Glutamatergic neuron (in vitro differentiated cells): ENCODE measurements at regions not wholly inside any gene's neighbourhood (a gene's known extent, or its start where the extent isn't known, plus 50 kb on each side); places are given as distances from the start of the nearest gene placed in this dataset.

ENCODE experiments used
- DNase-seq: peaks from one replicate; pipeline ENCODE4 v3.0.0; 2022
- H3K27ac Mint-ChIP-seq: one replicate; pipeline ENCODE4 v1.8.0; 2020; ENCODE audit warnings: mild to moderate bottlenecking, mixed read lengths, inconsistent platforms; ENCODE audit not compliant: unreplicated experiment
- H3K27me3 Mint-ChIP-seq: one replicate; pipeline ENCODE4 v1.8.0; 2020; ENCODE audit warnings: mild to moderate bottlenecking, moderate library complexity, mixed read lengths, inconsistent platforms; ENCODE audit not compliant: unreplicated experiment
- H3K36me3 Mint-ChIP-seq: one replicate; pipeline ENCODE4 v1.8.0; 2020; ENCODE audit warnings: mild to moderate bottlenecking, mixed read lengths, inconsistent platforms; ENCODE audit not compliant: unreplicated experiment
- H3K4me1 Mint-ChIP-seq: one replicate; pipeline ENCODE4 v1.8.0; 2020; ENCODE audit warnings: mild to moderate bottlenecking, low read depth, mixed read lengths, inconsistent platforms; ENCODE audit not compliant: unreplicated experiment
- H3K4me3 Mint-ChIP-seq: one replicate; pipeline ENCODE4 v1.8.0; 2020; ENCODE audit warnings: mild to moderate bottlenecking, mixed read lengths, inconsistent platforms; ENCODE audit not compliant: unreplicated experiment
- H3K9me3 Mint-ChIP-seq: one replicate; pipeline ENCODE4 v1.8.0; 2020; ENCODE audit warnings: mild to moderate bottlenecking, moderate library complexity, mixed read lengths, inconsistent platforms; ENCODE audit not compliant: unreplicated experiment
- CTCF ChIP-seq: fragments of 200-600 bp; sonication (generic); IDR thresholded peaks from one replicate; pipeline ENCODE4 v1.5.0; 2021; ENCODE audit not compliant: partially characterized antibody, unreplicated experiment

DNA sequence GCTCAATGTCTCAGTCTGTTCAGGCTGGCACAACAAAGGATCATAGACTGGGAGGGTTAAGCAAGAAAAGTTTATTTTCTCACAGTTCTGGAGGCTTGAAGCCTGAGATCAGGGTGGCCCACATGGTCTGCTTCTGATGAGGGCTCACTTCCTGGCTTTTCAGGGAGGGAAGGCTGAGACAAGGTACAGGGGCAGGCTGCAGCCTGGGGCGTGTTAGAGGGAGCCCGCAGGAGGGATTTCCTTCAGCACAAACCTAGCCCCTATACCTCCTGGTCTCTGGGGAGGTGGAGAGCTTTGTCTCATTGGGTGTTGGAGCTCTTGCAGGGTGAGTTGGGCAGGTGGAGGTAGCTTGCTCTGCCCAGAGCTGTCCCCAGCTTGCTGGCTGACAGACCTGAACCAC is 81.1 kb upstream of the GPR6 start:
- peaks cover 3% of the 10 kb centered on the region for H3K27me3 Mint-ChIP-seq
- H3K9me3 Mint-ChIP-seq = peaks cover 1% of the 10 kb centered on the region
- peaks cover 2% of the 10 kb centered on the region for H3K4me1 Mint-ChIP-seq
- TF ChIP-seq CTCF = no peak
- DNase-seq = no peak
- H3K27ac Mint-ChIP-seq = no peak overlapping the region
- H3K4me3 Mint-ChIP-seq = no peak overlapping the region
- peaks cover 15% of the 10 kb centered on the region for H3K36me3 Mint-ChIP-seq

DNA sequence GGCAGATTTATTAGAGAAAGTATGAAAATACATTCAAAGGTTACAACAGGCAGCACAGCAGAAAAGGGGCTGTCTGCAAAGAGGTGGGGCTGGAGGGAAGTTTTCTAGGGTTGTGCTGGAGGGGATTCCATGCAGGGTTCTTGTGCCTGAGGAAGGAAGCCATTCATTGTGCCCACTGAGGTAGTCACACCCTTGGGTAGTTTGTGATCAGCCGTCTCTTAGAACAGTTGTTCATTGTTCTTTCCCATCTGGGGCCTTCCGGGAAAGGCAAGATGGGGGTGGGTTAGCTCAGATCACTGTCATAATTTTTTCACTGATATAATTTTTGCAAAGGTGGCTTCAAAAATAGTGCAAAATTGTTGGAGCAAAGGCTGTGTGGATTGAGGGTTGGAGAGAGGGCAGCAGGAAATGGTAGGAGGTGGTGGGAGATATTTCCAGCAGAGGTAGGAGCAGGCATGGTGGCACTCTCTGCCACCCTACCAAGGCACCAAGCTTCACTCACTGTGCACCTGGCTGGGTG is 80.5 kb upstream of the GPR6 start:
- Mint-ChIP-seq H3K4me1 (peaks cover 2% of the 10 kb centered on the region), H3K27ac (no peak overlapping the region), H3K9me3 (no peaks in the 10 kb centered on the region), H3K27me3 (peaks cover 2% of the 10 kb centered on the region), H3K4me3 (no peak overlapping the region), H3K36me3 (peaks cover 13% of the 10 kb centered on the region)
- TF ChIP-seq CTCF = no peak
- DNase-seq = no peak

GRCh38 chr6:109901976-109902375 is 76.1 kb upstream of the GPR6 start:
- Mint-ChIP-seq H3K36me3 (no peaks in the 10 kb centered on the region), H3K4me3 (no peak overlapping the region), H3K27ac (no peak overlapping the region), H3K4me1 (peaks cover 2% of the 10 kb centered on the region), H3K27me3 (peaks cover 2% of the 10 kb centered on the region), H3K9me3 (no peaks in the 10 kb centered on the region)
- TF ChIP-seq CTCF = no peak
- no peak for DNase-seq

GRCh38 chr6:109902870-109903269 is 75.2 kb upstream of the GPR6 start:
- Mint-ChIP-seq H3K4me3 (no peak overlapping the region), H3K36me3 (no peaks in the 10 kb centered on the region), H3K27ac (no peak overlapping the region), H3K9me3 (no peaks in the 10 kb centered on the region), H3K4me1 (no peaks in the 10 kb centered on the region), H3K27me3 (peaks cover 2% of the 10 kb centered on the region)
- no peak for DNase-seq
- TF ChIP-seq CTCF = no peak

DNA sequence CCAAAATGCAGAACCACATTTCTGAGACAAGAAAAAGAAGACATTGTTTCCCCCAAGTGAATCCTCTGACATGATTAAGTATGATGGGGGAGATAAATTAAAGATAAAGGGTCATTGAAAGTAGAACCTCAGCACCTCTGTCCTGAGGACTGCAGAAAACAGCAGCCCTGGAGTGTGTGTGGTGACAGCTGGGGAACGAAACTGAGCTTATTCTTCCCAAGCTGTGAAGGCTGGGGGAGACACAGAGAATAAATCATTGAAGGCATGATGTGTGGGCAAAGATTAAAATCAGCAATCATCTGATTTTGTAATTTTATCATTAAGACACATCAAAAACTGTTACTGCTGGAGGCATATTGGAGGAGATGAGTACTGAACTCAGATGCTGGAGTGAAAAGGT is 67.5 kb upstream of the GPR6 start:
- TF ChIP-seq CTCF = no peak

More for the DNA sequence above, 67.5 kb upstream of the GPR6 start:
- Mint-ChIP-seq H3K27ac (no peak overlapping the region), H3K9me3 (no peaks in the 10 kb centered on the region), H3K36me3 (no peaks in the 10 kb centered on the region), H3K4me3 (no peak overlapping the region), H3K4me1 (no peaks in the 10 kb centered on the region), H3K27me3 (no peaks in the 10 kb centered on the region)
- DNase-seq = no peak
